NCI-H1436 treated with DMSO at 0.1 percent for 48 hours (cell line): ENCODE measurements at regions not wholly inside any gene's neighbourhood (a gene's known extent, or its start where the extent isn't known, plus 50 kb on each side); places are given as distances from the start of the nearest gene placed in this dataset.

Experiments used
- DNase-seq: peaks from one replicate; lab custom pipeline; 2025; lab: John Stamatoyannopoulos, UW

GRCh38 chr11:134908583-134908982 is 496.5 kb upstream of the B3GAT1 start:
- DNase-seq = no peak

DNA sequence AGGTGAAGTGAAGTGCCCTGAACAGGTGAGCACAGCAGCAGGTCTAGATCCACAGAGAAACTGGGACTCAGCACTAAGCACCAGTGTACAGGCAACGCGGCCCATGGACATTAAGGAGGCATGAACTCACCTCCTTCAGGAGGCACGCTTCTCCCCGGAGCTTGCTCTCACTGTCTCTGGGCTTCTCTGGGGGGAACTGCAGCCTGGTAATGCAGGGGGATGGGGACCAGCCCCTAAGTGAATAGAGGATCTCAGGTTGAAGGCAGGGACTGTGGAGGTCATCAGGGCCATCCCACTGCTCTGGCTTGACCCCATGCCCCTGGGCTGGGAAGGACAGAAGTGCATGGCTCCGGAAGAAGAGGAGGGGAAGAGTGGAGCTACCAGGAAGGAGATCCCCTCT is 495.6 kb upstream of the B3GAT1 start:
- DNase-seq = no peak

DNA sequence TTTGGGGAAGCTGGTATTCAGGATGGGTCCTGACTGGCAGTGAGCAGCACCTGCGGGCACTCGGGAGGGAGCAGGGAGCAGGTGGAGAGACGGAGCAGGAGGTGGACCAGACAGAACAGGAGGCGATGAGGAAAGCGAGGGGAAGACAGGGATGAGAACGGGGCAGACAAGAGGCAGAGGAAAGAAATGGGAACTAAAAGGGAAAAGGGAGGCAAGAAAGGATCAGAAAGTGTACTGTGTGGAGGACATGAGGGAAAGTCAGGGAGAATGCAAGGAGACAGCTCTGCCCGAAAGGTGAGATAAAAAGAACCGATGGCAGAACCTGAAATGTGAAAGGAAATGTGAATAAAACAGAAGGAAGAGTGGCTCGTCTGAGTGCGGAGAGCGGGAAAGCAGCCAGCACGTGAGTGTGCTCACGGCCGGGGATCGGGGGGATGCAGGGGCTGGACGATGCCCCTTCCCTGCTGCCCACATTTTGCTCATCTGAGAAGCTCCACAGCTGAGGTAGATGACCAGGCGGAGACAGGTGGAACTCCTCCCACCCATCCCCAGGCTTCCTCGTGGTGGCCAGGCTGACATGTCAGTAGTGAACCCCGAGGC is 494.4 kb upstream of the B3GAT1 start:
- no peak for DNase-seq

- DNase-seq = no peak
Measured at GRCh38 chr11:134905928-134906327, 493.9 kb upstream of the B3GAT1 start.

GRCh38 chr11:134905517-134905916 is 493.5 kb upstream of the B3GAT1 start:
- DNase-seq = no peak

DNA sequence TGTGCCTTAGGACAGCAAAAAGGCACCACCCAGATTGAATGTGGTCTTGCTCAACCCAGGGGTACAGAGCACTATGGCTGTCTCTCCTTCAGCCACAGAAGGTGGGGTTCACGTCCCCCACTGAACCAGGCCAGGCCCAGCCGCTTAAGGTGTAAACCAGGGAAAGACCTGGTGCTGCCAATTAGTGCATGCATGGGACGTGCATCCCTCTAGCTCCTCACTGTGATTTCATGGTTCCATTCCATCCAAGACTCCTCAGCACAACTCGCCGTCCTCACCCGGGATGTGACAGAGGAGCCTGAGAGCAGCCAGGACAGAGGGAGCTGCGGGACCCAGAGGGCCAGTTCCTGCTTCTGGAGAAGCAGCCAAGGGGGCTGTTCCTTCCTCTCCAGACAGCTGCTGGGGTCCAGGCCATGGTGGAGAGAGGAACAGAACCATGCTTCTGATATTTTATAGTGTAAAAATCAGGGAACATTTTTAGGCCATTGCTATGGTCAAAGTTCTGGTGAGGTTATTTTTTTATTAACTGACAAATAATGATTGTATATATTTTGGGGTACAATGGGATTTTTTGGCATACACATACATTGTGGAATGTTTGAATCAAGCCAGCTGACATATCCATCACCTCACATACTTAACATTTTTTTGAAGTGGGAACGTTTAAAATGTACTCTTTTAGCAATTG is 492.2 kb upstream of the B3GAT1 start:
- no peak for DNase-seq

- DNase-seq = no peak
Measured at GRCh38 chr11:134901955-134902918, 490.2 kb upstream of the B3GAT1 start.

GRCh38 chr11:134901542-134901941 is 489.5 kb upstream of the B3GAT1 start:
- DNase-seq = no peak

DNA sequence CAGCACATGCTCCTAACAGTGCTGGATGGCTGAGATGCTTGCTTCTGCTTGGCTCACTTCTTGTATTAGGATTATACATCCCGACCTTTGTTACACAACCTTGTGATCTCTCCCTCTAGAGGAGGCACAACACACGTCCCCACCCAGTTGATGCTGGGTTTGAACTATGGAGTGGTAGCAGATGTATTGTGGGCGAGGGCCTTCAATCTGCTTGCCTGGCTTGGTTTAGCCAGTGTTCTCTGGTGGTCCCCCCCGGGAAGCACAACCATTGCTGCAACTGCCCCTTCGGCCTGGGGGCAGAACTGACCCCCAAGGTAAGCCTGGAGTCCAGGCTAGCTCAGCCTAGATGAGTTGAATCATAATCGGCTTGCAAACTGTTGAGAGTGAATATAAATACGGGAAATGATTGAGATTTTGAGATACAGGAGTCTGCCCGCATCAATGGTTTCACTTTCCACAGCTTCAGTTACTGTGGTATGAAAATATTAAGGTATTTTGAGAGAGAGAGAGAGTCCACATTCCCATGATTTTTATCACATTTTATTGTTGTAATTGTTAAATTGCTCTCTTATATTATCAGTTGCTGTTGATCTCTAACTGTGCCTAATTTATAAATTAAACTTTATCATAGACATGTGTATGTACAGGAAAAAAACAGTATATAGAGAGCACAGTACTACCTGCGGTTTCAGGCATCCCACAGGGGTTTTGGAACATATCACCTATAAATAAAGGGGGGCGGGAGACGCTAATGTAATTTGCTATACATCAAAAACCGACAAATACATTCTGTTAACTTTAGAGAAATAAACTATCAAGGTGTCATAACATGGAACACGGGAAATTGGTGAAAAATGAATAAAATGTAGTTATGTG is 482.0 kb upstream of the B3GAT1 start:
- no peak for DNase-seq

DNA sequence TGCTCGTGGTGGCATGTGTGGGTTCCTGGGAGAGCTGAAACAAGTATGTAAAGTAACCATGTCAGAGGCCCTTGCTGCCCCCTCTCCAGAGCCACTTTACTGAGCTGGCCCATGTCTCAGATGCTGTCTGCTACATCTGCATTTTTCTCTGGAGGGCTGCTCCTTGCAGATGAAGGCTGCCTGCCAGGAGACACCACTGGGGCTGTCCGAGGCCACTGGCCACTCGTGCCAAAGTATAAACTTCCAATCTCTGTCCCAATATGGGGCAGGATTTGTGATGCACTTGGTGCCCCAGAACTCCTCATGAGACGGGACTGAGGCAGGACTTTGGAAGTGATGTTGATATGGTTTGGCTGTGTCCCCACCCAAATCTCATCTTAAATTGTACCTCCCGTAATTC is 478.4 kb upstream of the B3GAT1 start:
- DNase-seq = no peak

DNA sequence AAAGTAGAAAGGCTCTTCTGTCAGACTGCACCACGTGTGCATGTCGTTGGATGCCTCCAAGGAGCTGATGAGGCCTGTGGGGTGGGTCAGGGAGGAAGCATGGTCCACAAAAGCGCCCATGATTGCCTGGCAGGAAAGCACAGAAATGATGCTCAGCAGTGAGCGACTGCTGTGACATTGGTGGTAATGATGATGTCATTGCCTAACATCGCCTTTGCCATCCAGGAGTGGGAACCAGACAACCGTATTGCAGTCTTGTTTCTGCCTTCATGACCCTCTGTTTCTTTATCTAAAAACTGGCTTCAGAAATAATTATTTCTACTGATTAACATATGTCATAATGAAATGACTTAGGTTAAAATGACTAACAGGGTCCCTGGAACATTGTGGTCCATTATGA is 477.8 kb upstream of the B3GAT1 start:
- DNase-seq = no peak

DNA sequence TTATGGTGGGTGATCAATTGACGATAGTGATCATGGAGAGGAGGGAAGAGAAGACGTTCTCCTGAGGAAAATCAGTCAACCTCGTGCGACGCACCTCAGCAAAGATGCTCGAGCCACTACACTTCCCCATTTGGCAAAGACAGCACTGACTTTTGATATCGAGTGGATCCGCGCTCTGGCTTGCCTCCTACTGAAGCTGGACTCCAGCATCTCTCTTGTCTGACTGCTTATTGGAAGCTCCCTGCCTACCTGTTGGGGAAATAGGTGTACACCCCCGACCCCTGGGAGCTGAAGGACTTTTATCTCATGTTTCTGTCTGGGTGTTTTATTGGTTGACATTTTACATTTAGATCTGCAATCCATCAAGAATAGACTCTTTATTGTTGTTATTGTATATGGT is 476.8 kb upstream of the B3GAT1 start:
- DNase-seq = no peak

GRCh38 chr11:134887896-134888295 is 475.9 kb upstream of the B3GAT1 start:
- DNase-seq = no peak

GRCh38 chr11:134883484-134883883 is 471.4 kb upstream of the B3GAT1 start:
- no peak for DNase-seq

GRCh38 chr11:134882671-134883297 is 470.7 kb upstream of the B3GAT1 start:
- DNase-seq = no peak

- no peak for DNase-seq
Measured at GRCh38 chr11:134882141-134882540, 470.1 kb upstream of the B3GAT1 start.

GRCh38 chr11:134880788-134881187 is 468.7 kb upstream of the B3GAT1 start:
- DNase-seq = no peak

GRCh38 chr11:134879931-134880330 is 467.9 kb upstream of the B3GAT1 start:
- no peak for DNase-seq

DNA sequence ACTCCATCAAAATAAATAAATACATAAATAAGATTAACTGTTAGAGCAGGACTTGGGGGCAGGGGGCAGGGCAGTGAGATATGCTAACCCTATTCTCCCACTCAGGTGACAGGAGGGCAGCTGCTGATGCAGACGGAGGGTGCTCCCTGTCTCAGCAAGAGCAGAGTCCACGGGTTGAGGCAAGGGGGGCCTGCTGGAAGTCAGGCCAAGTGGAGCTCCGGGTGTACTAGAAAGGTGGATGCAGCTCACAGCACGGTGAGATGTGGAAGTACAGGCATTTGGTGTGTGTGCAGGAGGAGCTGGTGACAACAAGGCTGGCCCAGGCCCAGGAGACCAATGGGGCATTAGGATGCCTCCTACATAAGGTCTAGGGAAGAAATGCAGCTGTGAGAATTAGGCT is 467.3 kb upstream of the B3GAT1 start:
- DNase-seq = no peak

DNA sequence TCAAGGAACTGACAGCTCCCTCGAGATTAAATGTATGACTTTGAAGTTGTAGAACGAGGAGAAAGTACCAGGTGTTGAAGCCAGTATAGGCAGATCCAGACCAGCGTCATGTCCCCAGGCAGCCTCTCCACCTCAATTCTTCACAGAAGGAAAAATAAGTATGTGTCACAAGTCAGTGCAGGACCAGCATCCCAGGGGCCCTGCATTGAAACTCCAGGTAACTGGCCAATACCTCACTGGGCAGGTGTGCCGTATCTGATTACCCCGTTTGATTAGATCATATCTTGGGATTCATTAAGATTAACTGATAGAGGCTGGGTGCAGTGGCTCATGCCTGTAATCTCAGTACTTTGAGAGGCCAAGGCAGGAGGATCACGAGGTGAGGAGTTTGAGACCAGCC is 466.7 kb upstream of the B3GAT1 start:
- DNase-seq = no peak

GRCh38 chr11:134876226-134876625 is 464.2 kb upstream of the B3GAT1 start:
- DNase-seq = no peak
